ENCODE measurements at regions not wholly inside any gene's neighbourhood (a gene's known extent, or its start where the extent isn't known, plus 50 kb on each side); places are given as distances from the start of the nearest gene placed in this dataset.

GRCh38 chr9:26086396-26086795, 408.2 kb upstream of the TUSC1 start:
- FAIRE-seq (no peak), DNase-seq (ENCODE audit: low spot score) (no peak)

DNA sequence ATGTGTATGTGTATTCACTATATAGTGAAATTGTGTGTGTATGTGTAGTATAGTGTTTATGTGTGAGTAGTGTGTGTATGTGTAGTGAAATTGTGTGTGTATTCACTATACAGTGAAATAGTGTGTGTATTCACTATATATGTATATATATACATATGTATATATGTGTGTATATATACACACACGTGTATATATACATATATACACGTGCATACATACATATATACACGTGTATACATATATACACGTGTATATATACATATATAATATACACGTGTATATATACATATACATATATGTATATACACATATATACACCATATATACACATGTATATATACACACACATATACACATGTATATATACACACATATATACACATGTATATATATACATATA, 403.6 kb upstream of the TUSC1 start:
- DNase-seq (ENCODE audit: low spot score), result no peak
- FAIRE-seq, result no peak

DNA sequence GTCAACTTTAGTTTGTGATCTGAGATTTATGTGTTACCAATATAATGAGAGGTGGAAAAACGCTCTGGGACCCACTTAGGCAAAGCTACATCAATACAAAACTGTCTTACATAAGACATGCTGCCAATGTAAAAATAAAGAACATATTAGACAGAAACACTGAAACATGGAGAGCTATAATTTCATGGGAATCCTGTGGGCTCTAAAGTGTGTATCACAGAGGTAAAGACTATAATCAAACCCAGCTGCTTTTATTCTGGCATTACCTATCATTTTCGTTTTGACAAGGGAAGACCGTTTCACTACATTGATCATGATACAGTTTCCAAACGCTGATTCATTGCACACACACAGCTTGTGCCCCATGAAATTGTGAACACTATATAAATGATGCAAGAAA, 400.5 kb upstream of the TUSC1 start:
- no peak for FAIRE-seq
- no peak for DNase-seq (ENCODE audit: low spot score)

DNA sequence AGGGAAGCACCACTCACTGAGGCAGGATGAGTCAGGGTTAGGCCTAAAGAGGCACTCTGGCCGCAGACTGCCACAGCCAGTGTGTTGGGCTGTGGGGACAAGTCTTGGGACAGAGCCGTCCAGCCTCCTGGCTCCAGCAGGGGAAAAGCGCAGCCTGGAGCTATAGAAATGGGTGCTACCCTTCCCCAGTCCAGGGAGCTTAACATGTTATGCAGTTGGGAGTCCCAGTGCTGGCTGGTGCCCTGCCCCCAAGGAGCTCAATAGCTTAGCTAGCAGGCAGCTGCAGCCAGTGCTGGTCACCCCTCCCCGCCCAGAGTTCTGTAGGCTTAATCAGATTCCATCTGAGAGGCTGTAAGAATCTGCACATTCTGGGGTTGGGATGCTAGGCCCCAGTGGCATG, 399.6 kb upstream of the TUSC1 start:
- FAIRE-seq, result no peak
- no peak for DNase-seq (ENCODE audit: low spot score)

GRCh38 chr9:26067608-26068007, 389.4 kb upstream of the TUSC1 start:
- DNase-seq (ENCODE audit: low spot score), result no peak

DNA sequence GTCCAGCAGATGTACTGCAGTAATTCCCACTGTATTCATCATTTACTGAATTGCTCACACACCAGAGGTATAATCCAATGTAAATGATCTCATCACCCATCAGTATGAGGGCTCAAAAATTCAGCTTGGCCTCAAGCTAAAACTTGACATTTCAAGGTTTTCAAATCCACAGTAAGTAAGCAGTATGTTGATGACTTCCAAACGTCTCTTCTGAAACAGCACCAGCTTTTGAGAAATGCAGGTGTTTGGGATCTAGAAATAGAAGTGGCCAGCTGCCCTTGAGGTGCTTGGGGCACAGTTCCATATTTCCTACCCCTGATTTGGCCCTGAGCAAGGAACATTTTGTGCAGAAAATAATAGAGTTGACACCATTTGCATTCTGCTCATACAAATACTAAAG, 388.0 kb upstream of the TUSC1 start:
- DNase-seq (ENCODE audit: low spot score), result no peak
- no peak for FAIRE-seq

More at GRCh38 chr9:26067608-26068007, 389.4 kb upstream of the TUSC1 start:
- FAIRE-seq, result no peak

DNA sequence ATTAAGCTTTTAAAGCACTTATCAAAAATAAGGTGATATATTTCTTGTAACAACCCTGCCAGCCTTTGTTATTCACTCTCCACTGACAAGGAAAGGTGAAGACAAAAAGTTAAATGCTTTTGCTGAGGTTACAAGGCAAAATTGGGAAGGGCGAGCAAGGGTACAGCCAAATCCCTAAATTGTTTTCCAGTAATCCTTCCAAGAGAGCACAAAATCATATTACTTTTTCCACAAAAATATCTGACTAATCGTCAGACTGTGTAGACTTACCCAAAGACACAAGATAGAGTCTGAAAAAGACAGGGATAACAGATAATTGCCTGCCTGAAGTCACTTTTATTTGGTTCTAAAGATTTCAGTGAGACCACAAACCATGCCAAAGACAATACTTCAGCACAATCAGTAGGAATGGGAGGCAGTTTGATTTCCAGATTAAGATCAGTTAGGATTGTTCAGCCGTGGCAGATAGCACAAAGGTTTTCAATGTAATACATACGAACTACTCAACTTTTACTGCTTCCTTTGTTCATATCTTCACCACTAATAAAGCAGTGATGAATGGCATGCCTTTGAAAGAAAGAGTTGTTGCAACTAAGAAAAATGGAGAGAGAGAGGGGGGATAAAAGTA, 383.8 kb upstream of the TUSC1 start:
- FAIRE-seq, result no peak
- no peak for DNase-seq (ENCODE audit: low spot score)

- DNase-seq (ENCODE audit: low spot score), result no peak
- no peak for FAIRE-seq
Measured at GRCh38 chr9:26058111-26058895, 380.1 kb upstream of the TUSC1 start.

DNA sequence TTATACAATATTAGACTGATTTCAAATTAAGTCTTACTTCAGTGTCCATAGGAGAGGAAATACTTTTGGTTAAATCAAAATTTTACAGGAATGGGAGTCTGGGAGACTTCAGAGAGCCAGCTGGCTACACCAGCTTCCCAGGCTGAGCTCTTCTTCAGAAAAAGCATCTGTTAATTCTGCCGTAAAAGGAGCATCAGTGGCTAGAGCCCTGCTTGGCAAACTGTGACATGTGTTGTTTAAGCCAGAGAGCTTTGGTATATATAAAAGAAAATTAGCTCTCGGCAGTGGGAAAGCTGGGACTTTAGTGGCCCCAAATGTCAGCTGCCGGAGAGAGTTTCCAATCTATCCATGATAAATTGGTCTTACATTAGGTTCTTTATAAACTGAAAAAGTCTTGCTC, 378.8 kb upstream of the TUSC1 start:
- DNase-seq (ENCODE audit: low spot score), result no peak
- no peak for FAIRE-seq

DNA sequence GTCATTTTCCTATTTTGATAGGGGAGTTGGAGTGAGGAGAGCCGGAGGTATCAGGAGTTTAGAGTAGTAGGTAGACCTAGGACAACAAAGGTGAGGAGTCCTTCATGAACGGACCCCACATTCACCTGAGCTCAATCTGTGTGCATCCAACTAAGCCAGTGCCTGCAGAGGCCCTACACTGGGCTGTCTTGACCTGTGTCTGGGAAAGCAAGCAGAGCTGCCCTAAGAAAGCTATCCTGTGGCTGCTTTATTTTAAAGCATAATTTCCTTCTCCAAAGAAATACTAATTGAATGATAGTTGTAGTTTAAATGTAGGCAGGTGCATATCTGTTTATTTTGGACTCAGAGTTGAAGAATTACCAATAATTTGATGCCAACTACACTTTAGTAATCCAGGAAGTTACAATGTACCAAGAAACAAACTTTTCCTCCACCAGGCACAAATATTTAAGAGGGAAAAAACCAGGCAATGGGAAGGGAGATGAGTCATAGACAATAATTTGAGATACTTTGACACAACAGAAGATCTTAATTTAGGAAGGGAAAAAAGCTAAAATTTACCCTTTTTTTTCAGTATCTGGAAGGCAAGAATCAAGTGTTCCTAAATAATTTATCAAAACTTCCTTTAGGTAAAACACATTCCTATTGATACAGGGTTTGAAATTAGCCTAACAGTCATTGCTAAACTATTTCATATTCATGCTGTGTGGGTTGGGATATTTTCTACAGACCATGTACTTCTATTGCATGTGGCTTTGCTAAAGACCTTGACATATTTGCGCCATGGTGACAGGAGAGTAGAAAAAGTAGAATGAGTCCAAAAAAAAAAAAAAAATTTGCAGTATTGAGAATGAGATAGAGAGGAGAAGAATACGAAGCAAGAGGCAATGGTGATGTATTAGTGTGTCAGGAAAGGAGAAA, 376.6 kb upstream of the TUSC1 start:
- FAIRE-seq (no peak), DNase-seq (ENCODE audit: low spot score) (no peak)

DNA sequence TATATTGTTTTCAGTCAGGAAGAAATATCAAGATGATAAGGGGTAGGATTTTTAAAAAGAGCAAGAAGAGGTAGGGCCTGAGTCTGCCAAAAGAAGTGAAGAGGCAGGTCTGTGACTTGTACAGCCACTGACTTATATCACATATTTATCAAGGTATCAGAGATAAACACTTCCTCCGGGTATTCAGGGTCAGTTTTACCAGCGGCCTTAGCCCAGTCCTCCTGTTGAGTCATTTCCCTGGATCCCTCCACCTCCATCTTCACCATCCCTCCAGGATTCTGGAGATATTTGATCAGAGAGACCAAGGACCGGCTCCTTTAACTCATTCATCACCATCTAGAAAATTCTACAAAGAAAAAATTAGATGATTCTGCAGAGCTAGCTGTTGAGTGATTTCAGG, 375.7 kb upstream of the TUSC1 start:
- DNase-seq (ENCODE audit: low spot score), result no peak
- no peak for FAIRE-seq

DNA sequence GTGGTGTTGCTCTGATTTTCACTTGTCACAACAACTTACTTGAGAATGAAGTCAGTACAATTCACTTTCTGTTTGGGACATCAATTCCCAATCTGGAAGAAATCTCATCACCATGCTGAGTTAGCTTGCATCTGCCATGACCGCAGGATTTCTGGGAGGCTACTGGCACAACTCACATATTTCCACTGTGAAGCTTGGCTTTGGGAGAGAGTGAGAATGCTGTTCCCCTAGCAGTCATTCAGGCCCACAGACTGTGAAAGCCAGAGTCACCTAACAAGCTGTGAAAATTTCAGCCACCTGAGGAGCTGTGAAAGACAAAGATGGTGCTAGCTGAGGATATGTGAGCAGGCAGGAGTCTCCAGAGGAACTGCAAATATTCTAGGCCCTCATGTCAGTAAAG, 365.2 kb upstream of the TUSC1 start:
- DNase-seq (ENCODE audit: low spot score) (no peak), FAIRE-seq (no peak)

- no peak for FAIRE-seq
- DNase-seq (ENCODE audit: low spot score), result no peak
Measured at GRCh38 chr9:26034786-26035185, 356.5 kb upstream of the TUSC1 start.

DNA sequence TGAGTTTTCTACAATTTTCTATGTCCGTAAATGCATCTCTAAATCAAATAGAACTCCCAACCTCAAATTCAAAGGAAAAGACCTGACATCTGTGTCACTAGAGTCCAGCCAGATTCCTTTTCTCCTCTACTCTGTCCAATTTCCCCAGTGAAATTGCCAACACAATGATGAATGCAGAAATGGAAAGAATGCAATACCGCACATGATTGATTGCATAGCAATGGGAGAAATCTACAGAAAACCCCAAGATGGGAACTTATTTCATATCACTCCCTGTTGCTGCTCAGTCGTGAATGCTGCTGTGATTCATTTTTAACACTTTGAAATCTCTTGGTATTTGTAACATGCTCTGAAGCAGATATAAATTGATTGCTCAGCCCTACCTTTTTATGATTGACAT, 355.1 kb upstream of the TUSC1 start:
- no peak for FAIRE-seq
- no peak for DNase-seq (ENCODE audit: low spot score)

DNA sequence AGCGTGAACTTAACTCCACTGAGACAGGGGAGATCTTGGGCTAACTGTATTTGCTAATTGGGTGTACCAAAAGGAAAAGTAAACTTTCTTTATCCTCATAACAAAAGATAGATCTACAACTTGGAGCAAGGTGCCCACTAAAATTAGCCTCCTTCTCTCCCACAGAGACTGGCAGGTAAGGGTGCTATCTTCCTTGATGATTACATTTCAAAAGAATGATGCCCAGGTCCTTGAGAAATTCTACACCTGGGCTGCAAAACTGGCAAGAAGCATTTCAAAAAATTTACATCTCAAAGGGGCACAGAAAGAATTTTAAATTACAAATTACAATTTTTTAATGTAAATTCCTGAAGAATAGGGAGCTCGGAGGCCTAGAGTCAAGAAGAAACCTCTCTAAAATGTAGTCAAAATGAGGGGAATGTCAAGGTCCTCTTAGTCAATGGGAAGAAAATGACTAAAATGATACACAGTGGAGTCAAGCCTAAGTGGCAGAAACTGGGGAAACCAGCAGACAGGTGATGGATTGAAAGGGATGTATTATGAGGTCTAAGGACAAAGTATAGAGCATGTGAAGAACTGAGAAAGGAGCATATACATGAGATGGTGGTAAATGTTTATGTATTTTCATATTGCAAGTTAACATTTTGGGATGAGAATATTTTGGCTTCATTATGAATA, 348.3 kb upstream of the TUSC1 start:
- FAIRE-seq (peak; percentile 40), DNase-seq (ENCODE audit: low spot score) (no peak)

DNA sequence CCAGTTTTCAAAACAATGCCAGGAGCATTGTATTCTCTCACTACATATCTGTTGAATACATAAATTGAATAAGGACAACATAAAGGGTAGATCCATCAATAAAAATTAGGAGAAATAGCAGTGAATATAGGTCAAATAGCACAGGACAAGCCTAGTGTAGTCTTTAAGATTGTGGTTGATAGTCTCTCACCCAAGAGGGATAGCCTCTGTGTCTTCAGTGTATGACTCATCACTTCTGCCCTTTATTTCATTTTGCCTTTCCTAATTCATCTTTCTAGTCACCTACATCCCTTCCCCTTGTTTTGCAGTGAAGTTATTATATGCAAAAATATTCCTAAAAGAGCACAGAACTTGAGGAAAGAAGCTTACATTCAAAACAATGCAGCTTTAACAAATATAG, 335.0 kb upstream of the TUSC1 start:
- no peak for FAIRE-seq
- DNase-seq (ENCODE audit: low spot score), result no peak

GRCh38 chr9:26012797-26013196, 334.6 kb upstream of the TUSC1 start:
- DNase-seq (ENCODE audit: low spot score), result no peak
- no peak for FAIRE-seq

GRCh38 chr9:25994605-25995004, 316.4 kb upstream of the TUSC1 start:
- no peak for FAIRE-seq

DNA sequence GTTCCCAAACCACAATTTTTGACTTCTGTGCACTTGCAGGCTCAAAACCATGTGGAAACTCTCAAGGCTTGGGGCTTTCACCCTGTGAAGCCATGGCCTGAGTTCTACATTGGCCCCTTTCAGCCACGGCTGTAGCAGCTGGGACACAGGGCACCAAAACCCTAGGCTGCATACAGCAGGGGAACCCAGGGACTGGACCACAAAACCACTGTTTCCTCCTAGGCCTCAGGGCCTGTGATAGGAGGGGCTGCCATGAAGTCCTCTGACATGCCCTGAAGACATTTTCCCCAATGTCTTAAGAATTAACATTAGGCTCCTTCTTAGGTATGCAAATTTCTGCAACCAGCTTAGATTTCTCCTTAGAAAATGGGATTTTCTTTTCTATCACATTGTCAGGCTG, 312.1 kb upstream of the TUSC1 start:
- DNase-seq (ENCODE audit: low spot score) (no peak), FAIRE-seq (no peak)

More at GRCh38 chr9:25994605-25995004, 316.4 kb upstream of the TUSC1 start:
- DNase-seq (ENCODE audit: low spot score), result no peak

GRCh38 chr9:25975667-25976066, 297.4 kb upstream of the TUSC1 start:
- DNase-seq (ENCODE audit: low spot score) (no peak), FAIRE-seq (no peak)

GRCh38 chr9:25964239-25964638, 286.0 kb upstream of the TUSC1 start:
- FAIRE-seq (peak; percentile 96), DNase-seq (ENCODE audit: low spot score) (peak; percentile 33)

DNA sequence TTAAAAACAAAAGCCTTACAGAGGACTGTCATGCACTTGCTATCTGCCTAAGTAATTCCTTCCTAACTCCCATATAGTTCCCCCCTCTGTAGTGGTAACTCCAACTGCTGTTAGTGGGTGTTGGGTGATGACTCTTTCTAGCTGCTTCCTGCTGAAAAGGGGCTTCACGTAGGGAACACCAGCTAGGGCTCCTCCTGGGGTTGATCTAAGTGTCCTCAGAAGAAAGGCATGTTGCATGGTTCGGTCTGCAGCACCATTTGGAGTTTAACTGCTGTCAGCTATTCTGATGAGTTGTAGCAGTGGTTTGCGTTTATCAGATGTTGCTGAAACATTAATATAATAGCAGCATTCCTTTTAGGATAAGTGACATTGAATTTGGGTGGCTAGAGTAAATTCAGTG, 281.9 kb upstream of the TUSC1 start:
- DNase-seq (ENCODE audit: low spot score), result no peak
- no peak for FAIRE-seq

Data from urothelium cell line (cell line).